ENCODE measurements at regions not wholly inside any gene's neighbourhood (a gene's known extent, or its start where the extent isn't known, plus 50 kb on each side); places are given as distances from the start of the nearest gene placed in this dataset.

DNA sequence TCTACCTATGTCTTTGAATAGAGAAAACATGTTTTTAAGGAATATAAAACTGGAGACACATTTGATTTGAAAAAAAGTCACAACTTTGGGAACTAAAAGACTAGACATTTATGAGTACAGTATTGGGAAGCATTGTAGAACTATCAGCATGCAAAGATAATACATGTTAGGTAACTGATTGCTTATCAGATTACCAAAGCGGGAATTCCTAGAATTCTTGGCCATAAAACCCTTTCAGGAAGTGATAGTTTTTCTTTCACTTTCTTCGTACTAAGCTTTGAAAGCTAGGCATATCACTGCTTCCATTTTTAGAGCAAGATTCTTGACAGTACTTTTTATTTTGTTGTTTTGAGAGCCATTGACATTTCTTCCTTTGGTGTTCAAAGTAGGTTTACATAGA, 646.6 kb upstream of the PITX2 start:
- TF ChIP-seq, protein P1, sequence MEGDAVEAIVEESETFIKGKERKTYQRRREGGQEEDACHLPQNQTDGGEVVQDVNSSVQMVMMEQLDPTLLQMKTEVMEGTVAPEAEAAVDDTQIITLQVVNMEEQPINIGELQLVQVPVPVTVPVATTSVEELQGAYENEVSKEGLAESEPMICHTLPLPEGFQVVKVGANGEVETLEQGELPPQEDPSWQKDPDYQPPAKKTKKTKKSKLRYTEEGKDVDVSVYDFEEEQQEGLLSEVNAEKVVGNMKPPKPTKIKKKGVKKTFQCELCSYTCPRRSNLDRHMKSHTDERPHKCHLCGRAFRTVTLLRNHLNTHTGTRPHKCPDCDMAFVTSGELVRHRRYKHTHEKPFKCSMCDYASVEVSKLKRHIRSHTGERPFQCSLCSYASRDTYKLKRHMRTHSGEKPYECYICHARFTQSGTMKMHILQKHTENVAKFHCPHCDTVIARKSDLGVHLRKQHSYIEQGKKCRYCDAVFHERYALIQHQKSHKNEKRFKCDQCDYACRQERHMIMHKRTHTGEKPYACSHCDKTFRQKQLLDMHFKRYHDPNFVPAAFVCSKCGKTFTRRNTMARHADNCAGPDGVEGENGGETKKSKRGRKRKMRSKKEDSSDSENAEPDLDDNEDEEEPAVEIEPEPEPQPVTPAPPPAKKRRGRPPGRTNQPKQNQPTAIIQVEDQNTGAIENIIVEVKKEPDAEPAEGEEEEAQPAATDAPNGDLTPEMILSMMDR (IDR thresholded peaks at IDR 0.05; ENCODE audit: low read depth, low read length, missing control alignments): no peak

DNA sequence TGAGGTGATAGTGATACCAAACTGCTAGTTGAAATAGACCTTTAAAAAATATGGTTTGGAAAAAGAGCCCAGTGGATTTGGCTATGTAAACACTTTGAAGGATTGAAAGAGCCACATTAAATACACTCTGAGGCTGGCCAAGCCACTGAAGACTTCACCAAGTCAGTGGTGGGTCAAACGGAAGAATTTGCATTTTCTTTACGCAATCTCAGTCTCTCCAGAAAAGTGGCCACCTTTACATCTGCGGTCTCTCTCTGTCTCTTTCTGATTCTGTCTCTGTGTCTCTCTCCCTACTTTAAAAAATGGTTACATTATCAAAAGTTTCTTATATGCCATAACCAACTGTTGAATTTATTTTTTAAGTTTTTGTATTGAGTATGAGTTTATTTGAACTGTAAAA, 651.2 kb upstream of the PITX2 start:
- no peak overlapping the region for H3K27ac ChIP-seq
- in situ Hi-C loops (cut with HindIII; ENCODE audit: low pct_ligation_motif_present, low sequenced_read_pairs): no loop called here
- no peak for DNase-seq
- H3K27me3 ChIP-seq (replicated peaks): no peaks in the 10 kb centered on the region
- TF ChIP-seq, protein P1 (IDR thresholded peaks at IDR 0.05; ENCODE audit: low read depth, low read length, missing control alignments): no peak
- no peaks in the 10 kb centered on the region for H3K36me3 ChIP-seq (replicated peaks)
- H3K4me3 ChIP-seq (ENCODE audit: low read depth, low read length): no peak overlapping the region

More for the DNA sequence above, 646.6 kb upstream of the PITX2 start:
- in situ Hi-C loops (cut with HindIII; ENCODE audit: low pct_ligation_motif_present, low sequenced_read_pairs): no loop called here
- Histone ChIP-seq H3K36me3 (replicated peaks) (no peaks in the 10 kb centered on the region), H3K27ac (no peak overlapping the region), H3K4me3 (ENCODE audit: low read depth, low read length) (no peak overlapping the region), H3K27me3 (replicated peaks) (no peaks in the 10 kb centered on the region)
- no peak for DNase-seq

DNA sequence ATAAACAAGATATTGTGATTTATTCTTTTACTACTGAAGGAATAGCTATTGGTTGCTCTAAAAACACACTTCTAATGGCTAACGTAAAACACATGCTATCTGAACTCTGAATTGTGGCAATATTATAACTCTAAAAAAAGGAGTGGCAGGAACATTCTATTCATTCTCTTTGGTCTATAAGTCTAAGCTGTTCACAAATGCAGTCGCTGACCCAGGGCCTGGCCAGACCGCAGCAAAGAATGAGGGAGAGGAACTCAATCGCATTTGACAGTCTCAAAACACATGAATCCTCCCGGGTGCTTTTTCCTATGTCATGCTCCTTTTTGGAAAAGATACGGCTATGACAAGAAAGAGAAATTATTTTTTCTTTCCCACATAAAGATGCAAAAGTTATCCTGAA, 651.6 kb upstream of the PITX2 start:
- no peak overlapping the region for H3K27ac ChIP-seq
- no peaks in the 10 kb centered on the region for H3K36me3 ChIP-seq (replicated peaks)
- no peak overlapping the region for H3K4me3 ChIP-seq (ENCODE audit: low read depth, low read length)
- no peak for DNase-seq
- in situ Hi-C loops (cut with HindIII; ENCODE audit: low pct_ligation_motif_present, low sequenced_read_pairs): no loop called here
- no peaks in the 10 kb centered on the region for H3K27me3 ChIP-seq (replicated peaks)
- TF ChIP-seq, protein P1 (IDR thresholded peaks at IDR 0.05; ENCODE audit: low read depth, low read length, missing control alignments): no peak

DNA sequence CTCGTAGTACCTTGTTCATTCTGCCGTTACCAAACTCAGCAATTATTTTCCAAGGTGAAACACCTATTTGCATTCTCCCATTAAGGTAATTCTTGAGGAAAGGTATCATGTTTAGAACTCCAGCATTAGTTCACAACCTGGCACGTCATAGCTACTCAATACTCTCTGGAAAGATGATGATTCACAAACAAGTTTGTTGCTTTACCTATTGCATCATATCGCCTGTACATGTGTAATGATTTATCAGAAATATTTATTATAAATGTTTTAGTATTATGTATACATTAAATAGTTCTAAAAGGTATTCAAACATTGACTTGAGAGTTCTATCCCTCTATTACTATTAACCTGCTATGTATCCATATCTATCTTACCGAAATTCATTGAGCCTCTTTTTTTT, 658.3 kb upstream of the PITX2 start:
- TF ChIP-seq, protein P1 (IDR thresholded peaks at IDR 0.05; ENCODE audit: low read depth, low read length, missing control alignments): no peak
- in situ Hi-C loops (cut with HindIII; ENCODE audit: low pct_ligation_motif_present, low sequenced_read_pairs): no loop called here

GRCh38 chr4:111282035-111282434, 659.2 kb upstream of the PITX2 start:
- in situ Hi-C loops (cut with HindIII; ENCODE audit: low pct_ligation_motif_present, low sequenced_read_pairs): no loop called here
- TF ChIP-seq, protein P1 (IDR thresholded peaks at IDR 0.05; ENCODE audit: low read depth, low read length, missing control alignments): no peak
- no peak overlapping the region for H3K27ac ChIP-seq
- no peak for DNase-seq
- no peaks in the 10 kb centered on the region for H3K36me3 ChIP-seq (replicated peaks)
- H3K27me3 ChIP-seq (replicated peaks): no peaks in the 10 kb centered on the region
- no peak overlapping the region for H3K4me3 ChIP-seq (ENCODE audit: low read depth, low read length)

More for the DNA sequence above, 658.3 kb upstream of the PITX2 start:
- H3K36me3 ChIP-seq (replicated peaks): no peaks in the 10 kb centered on the region
- DNase-seq: no peak
- no peaks in the 10 kb centered on the region for H3K27me3 ChIP-seq (replicated peaks)
- H3K27ac ChIP-seq: no peak overlapping the region
- H3K4me3 ChIP-seq (ENCODE audit: low read depth, low read length): no peak overlapping the region

DNA sequence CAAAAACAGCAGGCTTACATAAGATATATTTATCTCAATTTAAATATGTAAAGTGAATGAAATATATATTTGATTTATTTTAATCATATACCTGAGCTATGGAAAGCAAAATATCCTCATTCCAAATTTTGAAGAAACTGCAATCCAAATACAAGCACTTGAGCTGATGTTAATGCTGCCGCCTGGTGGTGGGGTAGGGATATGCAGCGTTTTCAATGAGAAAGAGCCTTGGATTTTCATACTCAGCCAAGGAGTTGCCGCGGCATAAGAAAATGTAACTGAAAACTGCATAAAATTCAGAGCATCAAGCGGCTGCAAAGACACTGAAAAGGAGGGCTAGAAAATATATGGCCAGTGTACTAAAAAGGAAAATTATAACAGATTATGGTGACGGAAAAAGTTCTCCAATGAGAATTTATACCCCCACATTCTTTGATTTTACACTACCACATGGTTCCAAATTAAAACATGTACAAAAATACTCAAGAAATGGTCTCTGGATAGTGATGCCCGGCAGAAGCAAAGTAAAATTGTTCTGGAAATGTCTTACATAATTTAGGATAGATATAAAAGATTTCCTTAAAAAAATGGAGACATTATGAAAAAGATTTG, 660.3 kb upstream of the PITX2 start:
- in situ Hi-C loops (cut with HindIII; ENCODE audit: low pct_ligation_motif_present, low sequenced_read_pairs): no loop called here
- TF ChIP-seq, protein P1 (IDR thresholded peaks at IDR 0.05; ENCODE audit: low read depth, low read length, missing control alignments): peak; percentile 90
- H3K4me3 ChIP-seq (ENCODE audit: low read depth, low read length): no peak overlapping the region
- DNase-seq: peak; percentile 41
- H3K36me3 ChIP-seq (replicated peaks): no peaks in the 10 kb centered on the region
- no peak overlapping the region for H3K27ac ChIP-seq
- no peaks in the 10 kb centered on the region for H3K27me3 ChIP-seq (replicated peaks)

All from brain microvascular endothelial cell (primary cell).